ENCODE measurements at regions not wholly inside any gene's neighbourhood (a gene's known extent, or its start where the extent isn't known, plus 50 kb on each side); places are given as distances from the start of the nearest gene placed in this dataset.

- TF ChIP-seq CTCF (IDR thresholded peaks at IDR 0.05) (no peak), EZH2phosphoT487 (IDR thresholded peaks at IDR 0.05) (no peak)
Measured at GRCh38 chr1:30437059-30437576, 286.3 kb downstream of the MATN1 start.

All from neural progenitor cell (in vitro differentiated cells).